B cell (primary cell): ENCODE measurements at regions not wholly inside any gene's neighbourhood (a gene's known extent, or its start where the extent isn't known, plus 50 kb on each side); places are given as distances from the start of the nearest gene placed in this dataset.

Experiments used
- ATAC-seq: fragments of 200-7000 bp; cut with Tn5 transposase; one replicate; pipeline ENCODE4 v1.10.0; 2021; ENCODE audit warnings: low read depth, mild to moderate bottlenecking, moderate number of reproducible peaks, moderate library complexity
- CTCF ChIA-PET: fragments of 350-600 bp; sonication (Branson Sonifier 250); formaldehyde crosslinking; loops from one replicate; lab custom pipeline; 2021; ENCODE audit warnings: antibody characterized with exemption, inconsistent platforms; lab: Charles Lee
- POLR2A ChIA-PET: fragments of 350-600 bp; sonication (Branson Sonifier 250); formaldehyde crosslinking; loops from one replicate; lab custom pipeline; 2021; ENCODE audit warnings: antibody characterized with exemption; lab: Charles Lee
- DNase-seq: peaks from one replicate; pipeline ENCODE4 v3.0.0; 2013
- H2AFZ ChIP-seq: 2 replicates; pipeline ENCODE4 v1.6.1; 2012; ENCODE audit warnings: mild to moderate bottlenecking, low read depth, low read length; ENCODE audit not compliant: insufficient read depth, poor library complexity, severe bottlenecking
- H3K27ac ChIP-seq, 2 donors: 1 replicate in 1 of 2; 2 replicates in 1 of 2; pipeline ENCODE4 v1.5.1; 2012 to 2013; ENCODE audit warnings: low read length in 2 of 2, mild to moderate bottlenecking in 2 of 2, moderate library complexity in 1 of 2
- H3K27me3 ChIP-seq, 4 experiments: fragments of 200-600 bp in 1 of 4; sonication (generic) in 1 of 4; replicated peaks in 1 of 4; 1 replicate in 2 of 4; 2 replicates in 2 of 4; pipeline versions ENCODE4 v1.6.1 to v1.7.0; 2013 to 2016; ENCODE audit warnings: low read length in 3 of 4, mild to moderate bottlenecking in 2 of 4, mixed read lengths in 1 of 4, moderate library complexity in 1 of 4; ENCODE audit not compliant: insufficient read depth in 4 of 4, control insufficient read depth in 3 of 4; ENCODE audit errors: control extremely low read depth in 1 of 4
- H3K36me3 ChIP-seq, 2 experiments: replicated peaks in 1 of 2; 1 replicate in 1 of 2; 2 replicates in 1 of 2; pipeline versions ENCODE4 v1.6.1 to v1.7.1; 2013; ENCODE audit warnings: low read length in 1 of 2; ENCODE audit not compliant: insufficient read depth in 2 of 2, control insufficient read depth in 1 of 2; ENCODE audit errors: control extremely low read depth in 1 of 2, extremely low read depth in 1 of 2
- H3K4me1 ChIP-seq, 2 donors: fragments of 200-600 bp in 1 of 2; sonication (generic) in 1 of 2; 1 replicate in 1 of 2; 2 replicates in 1 of 2; pipeline versions ENCODE4 v1.5.1 to v1.6.1; 2013 to 2017; ENCODE audit warnings: low read length in 2 of 2; ENCODE audit not compliant: control insufficient read depth in 2 of 2, insufficient read depth in 2 of 2
- H3K4me2 ChIP-seq: replicated peaks from 2 replicates; pipeline ENCODE3; 2012; ENCODE audit warnings: mild to moderate bottlenecking, low read depth, low read length; ENCODE audit not compliant: poor library complexity, severe bottlenecking
- H3K4me3 ChIP-seq, 5 experiments: fragments of 200-600 bp in 1 of 5; sonication (generic) in 1 of 5; 1 replicate in 3 of 5; 2 replicates in 2 of 5; pipeline versions ENCODE4 v1.5.1 to v1.7.0; 2011 to 2016; ENCODE audit warnings: low read length in 4 of 5, mild to moderate bottlenecking in 4 of 5, low read depth in 2 of 5, control low read depth in 1 of 5, moderate library complexity in 1 of 5; ENCODE audit not compliant: insufficient read depth in 1 of 5; ENCODE audit errors: control extremely low read depth in 1 of 5, extremely low read depth in 1 of 5
- H3K79me2 ChIP-seq: fragments of 200-600 bp; sonication (generic); one replicate; pipeline ENCODE4 v1.6.0; 2016; ENCODE audit warnings: low read length; ENCODE audit not compliant: control insufficient read depth, insufficient read depth
- H3K9ac ChIP-seq: fragments of 200-600 bp; sonication (generic); 2 replicates; pipeline ENCODE4 v1.6.1; 2017; ENCODE audit warnings: mild to moderate bottlenecking, low read length, moderate library complexity
- H3K9me3 ChIP-seq, 3 donors: one replicate each; pipeline versions ENCODE4 v1.6.1 to v1.7.1; 2013; ENCODE audit warnings: low read length in 2 of 3; ENCODE audit not compliant: control insufficient read depth in 2 of 3, insufficient read depth in 1 of 3; ENCODE audit errors: control extremely low read depth in 1 of 3
- H4K20me1 ChIP-seq: 2 replicates; pipeline ENCODE4 v1.6.0; 2012; ENCODE audit warnings: mild to moderate bottlenecking, low read length; ENCODE audit not compliant: insufficient read depth, control insufficient read depth, poor library complexity, severe bottlenecking
- H3K27ac Mint-ChIP-seq: one replicate; pipeline ENCODE4 v1.8.0; 2021; ENCODE audit warnings: mixed read lengths
- H3K27me3 Mint-ChIP-seq: one replicate; pipeline ENCODE4 v1.8.0; 2021; ENCODE audit warnings: mixed read lengths
- H3K4me1 Mint-ChIP-seq: one replicate; pipeline ENCODE4 v1.8.0; 2021; ENCODE audit warnings: mixed read lengths
- H3K4me3 Mint-ChIP-seq: one replicate; pipeline ENCODE4 v1.8.0; 2021; ENCODE audit warnings: mixed read lengths
- H3K9me3 Mint-ChIP-seq: one replicate; pipeline ENCODE4 v1.8.0; 2022; ENCODE audit warnings: mixed read lengths; ENCODE audit not compliant: insufficient read depth
- EZH2 ChIP-seq: IDR thresholded peaks from 2 replicates; pipeline ENCODE4 v1.6.1; 2012; ENCODE audit warnings: borderline replicate concordance, low read depth, mild to moderate bottlenecking, moderate library complexity, low read length; ENCODE audit not compliant: insufficient read depth, poor library complexity, severe bottlenecking
- WGBS: methylation state at CpG from one replicate; pipeline ENCODE4 v1.1.5; 2013; ENCODE audit warnings: missing lambda C conversion rate; ENCODE audit not compliant: insufficient coverage; 5-methylcytosine and 5-hydroxymethylcytosine counted together
- intact Hi-C: fragments of 100-400 bp; cut with micrococcal nuclease; formaldehyde crosslinking; loops from one replicate; pipeline ENCODE4 v1.10.0; 2022
- TF ChIP-seq, protein P1 (sequence below): fragments of 200-600 bp; IDR thresholded peaks from one replicate; pipeline ENCODE4 v1.8.0; 2022; ENCODE audit warnings: antibody characterized with exemption, mild to moderate bottlenecking

DNA sequence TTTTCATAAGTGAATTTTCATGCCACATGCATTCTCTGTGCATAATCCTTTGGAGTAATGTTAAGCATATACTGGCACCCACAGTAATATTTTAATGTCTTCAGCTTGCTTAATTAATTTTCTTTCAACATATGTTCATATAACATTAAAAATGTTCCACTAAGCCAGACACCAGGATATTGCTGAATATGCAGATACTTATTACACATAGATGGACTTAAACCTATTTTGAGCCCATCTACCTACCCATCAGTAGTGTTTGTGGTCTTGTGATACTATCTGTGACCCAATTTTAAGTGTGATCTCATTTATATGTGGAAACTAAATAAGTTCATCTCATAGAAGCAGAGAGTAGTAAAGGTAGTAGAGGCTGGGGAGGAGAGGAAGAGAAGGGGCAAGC, 379.5 kb upstream of the JAG1 start:
- Histone ChIP-seq H2AFZ (no peak overlapping the region), H4K20me1 (no peaks in the 10 kb centered on the region), H3K4me2 (no peak overlapping the region), H3K27ac (no peak overlapping the region), H3K9ac (no peak overlapping the region), H3K79me2 (no peaks in the 10 kb centered on the region), H3K4me3 (no peak overlapping the region), H3K36me3 (no peaks in the 10 kb centered on the region), H3K27me3 (no peaks in the 10 kb centered on the region), H3K9me3 (no peaks in the 10 kb centered on the region), H3K4me1 (no peaks in the 10 kb centered on the region)
- TF ChIP-seq, protein P1, sequence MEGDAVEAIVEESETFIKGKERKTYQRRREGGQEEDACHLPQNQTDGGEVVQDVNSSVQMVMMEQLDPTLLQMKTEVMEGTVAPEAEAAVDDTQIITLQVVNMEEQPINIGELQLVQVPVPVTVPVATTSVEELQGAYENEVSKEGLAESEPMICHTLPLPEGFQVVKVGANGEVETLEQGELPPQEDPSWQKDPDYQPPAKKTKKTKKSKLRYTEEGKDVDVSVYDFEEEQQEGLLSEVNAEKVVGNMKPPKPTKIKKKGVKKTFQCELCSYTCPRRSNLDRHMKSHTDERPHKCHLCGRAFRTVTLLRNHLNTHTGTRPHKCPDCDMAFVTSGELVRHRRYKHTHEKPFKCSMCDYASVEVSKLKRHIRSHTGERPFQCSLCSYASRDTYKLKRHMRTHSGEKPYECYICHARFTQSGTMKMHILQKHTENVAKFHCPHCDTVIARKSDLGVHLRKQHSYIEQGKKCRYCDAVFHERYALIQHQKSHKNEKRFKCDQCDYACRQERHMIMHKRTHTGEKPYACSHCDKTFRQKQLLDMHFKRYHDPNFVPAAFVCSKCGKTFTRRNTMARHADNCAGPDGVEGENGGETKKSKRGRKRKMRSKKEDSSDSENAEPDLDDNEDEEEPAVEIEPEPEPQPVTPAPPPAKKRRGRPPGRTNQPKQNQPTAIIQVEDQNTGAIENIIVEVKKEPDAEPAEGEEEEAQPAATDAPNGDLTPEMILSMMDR = no peak
- TF ChIP-seq EZH2 = no peak
- CTCF ChIA-PET = no interaction called here
- H3K9me3 Mint-ChIP-seq = peaks cover 5% of the 10 kb centered on the region
- no peaks in the 10 kb centered on the region for H3K4me1 Mint-ChIP-seq
- no peak overlapping the region for H3K4me3 Mint-ChIP-seq
- ATAC-seq (no peak), DNase-seq (no peak)
- intact Hi-C loops = no loop called here
- no peaks in the 10 kb centered on the region for H3K27me3 Mint-ChIP-seq
- POLR2A ChIA-PET = no interaction called here
- no peak overlapping the region for H3K27ac Mint-ChIP-seq

DNA sequence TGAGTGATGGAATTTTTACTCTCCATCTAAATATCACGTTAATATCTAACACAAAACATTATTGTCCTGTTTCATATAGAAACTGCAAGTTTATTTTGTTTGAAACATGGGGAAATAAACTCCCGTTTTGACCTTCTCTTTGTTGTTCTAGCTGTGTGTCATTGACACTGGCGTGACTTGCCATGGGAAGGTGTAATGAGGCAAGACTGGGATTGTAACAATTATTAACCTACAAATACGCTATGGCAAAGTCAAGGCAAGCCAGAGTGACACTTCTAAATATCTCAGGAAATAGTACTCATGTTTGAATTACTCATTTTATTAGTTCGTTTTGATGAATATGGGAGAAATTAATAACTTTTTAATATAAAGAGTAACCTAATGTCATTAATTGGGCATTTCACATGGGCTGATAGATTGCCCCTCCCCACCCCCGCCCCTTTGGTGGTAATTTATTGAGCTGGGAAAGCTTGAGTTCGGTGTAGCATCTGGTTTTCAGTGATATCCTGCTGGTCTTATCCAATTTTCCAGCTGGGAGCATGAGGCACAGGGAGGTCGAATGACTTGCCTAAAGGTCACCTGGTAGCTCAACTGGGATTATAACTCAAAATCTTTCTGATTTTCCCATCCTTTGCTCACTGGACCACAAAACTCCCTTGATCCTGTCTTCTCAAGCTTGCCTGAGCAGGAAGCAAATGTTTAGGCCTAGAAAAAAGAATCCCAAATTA, 380.6 kb upstream of the JAG1 start:
- Histone ChIP-seq H4K20me1 (no peaks in the 10 kb centered on the region), H2AFZ (no peak overlapping the region), H3K4me3 (no peak overlapping the region), H3K9me3 (no peaks in the 10 kb centered on the region), H3K4me2 (no peak overlapping the region), H3K27me3 (no peaks in the 10 kb centered on the region), H3K9ac (no peak overlapping the region), H3K79me2 (no peaks in the 10 kb centered on the region), H3K27ac (no peak overlapping the region), H3K4me1 (no peaks in the 10 kb centered on the region), H3K36me3 (no peaks in the 10 kb centered on the region)
- H3K27ac Mint-ChIP-seq = no peak overlapping the region
- no peak for ATAC-seq
- H3K9me3 Mint-ChIP-seq = peaks cover 5% of the 10 kb centered on the region
- WGBS = 50% methylated on average over 2 of the region's 8 CpGs
- H3K4me3 Mint-ChIP-seq = no peak overlapping the region
- no peak for DNase-seq
- ChIA-PET CTCF (no interaction called here), POLR2A (no interaction called here)
- no peaks in the 10 kb centered on the region for H3K27me3 Mint-ChIP-seq
- no peaks in the 10 kb centered on the region for H3K4me1 Mint-ChIP-seq
- TF ChIP-seq, protein P1 = no peak
- no peak for TF ChIP-seq EZH2
- intact Hi-C loops = no loop called here
